ENCODE measurements at regions not wholly inside any gene's neighbourhood (a gene's known extent, or its start where the extent isn't known, plus 50 kb on each side); places are given as distances from the start of the nearest gene placed in this dataset.

GRCh38 chr22:48333323-48333763 is 1494.3 kb downstream of the BRD1 start:
- no peak for DNase-seq

DNA sequence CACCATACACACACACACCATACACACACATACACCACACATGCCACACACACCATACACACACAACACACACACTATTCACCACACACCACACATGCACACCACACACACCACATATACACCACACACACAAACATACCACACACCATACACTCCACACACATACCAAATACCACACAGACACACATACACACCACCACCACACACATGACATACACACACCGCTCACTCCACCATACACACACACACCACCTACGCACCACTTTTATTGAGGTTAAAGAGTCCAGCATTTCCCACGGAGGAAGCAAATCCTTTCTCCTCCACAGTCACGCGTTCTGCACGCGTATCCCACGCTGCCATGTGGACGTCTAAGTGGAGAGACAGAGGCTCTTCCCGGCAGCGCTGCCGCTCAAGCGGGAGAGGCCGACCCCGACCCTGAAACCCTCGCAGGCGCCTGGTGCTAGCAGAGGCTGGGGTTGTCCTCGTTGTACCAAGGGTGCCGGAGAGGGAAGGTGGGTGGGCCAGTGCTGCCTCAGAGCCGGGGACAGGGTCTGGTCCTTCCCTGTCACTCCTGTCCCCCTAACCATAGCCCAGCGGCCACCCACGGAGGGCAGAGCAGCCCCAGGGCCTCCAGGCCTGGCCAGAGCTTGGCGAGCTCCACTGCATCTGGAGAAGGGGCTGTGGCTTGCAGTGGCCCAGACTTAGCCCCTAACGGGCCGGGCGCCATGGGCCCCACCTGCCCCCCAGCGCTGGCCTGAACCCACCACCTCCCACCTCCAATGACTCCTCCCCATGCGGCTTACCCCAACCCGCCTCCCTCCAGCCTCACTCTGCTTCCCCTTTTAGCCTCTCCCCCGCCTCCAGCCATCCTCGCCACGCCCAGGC is 1495.0 kb downstream of the BRD1 start:
- no peak for DNase-seq

- no peak for DNase-seq
Observed at GRCh38 chr22:48331691-48332220, 1495.9 kb downstream of the BRD1 start.

GRCh38 chr22:48331266-48331665 is 1496.4 kb downstream of the BRD1 start:
- DNase-seq, result no peak

DNA sequence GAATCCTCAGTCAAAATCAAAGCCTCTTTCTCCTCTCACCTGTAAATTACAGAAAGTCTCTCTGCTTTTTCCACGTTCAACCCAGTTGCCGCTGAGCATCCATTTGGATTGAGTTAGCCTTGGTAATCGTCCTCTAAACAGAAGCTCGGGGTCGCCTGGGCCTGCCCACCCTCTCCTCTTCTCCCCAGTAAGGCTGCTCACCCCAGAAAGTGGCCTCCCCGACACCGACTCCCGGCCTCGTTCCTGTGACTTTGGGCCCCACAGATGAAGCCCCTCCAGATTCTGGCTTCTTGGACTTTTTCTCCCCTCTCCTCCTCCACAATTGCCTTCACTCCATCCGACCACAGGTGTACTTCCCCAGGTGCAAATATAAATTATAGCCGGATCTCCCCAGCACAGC is 1500.0 kb downstream of the BRD1 start:
- DNase-seq, result no peak

DNA sequence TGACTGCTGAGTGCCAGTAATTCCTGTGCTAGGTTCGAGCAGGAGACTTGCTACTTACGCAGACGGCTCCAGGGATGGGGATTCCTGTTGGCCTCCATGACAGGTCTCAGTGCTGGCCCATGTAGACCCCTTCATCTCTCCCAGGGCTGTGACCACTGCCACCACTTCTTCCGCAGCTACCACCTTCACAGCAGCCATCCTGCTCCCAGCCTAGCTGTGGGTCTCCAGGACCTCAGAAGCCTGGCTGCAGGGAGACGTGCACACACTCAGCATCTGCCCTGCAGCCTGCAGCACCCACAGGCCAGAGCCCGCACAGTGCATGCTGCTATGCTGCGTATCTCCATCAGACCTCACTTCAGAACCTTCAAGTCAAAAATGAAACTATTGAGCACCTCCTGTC is 1503.9 kb downstream of the BRD1 start:
- DNase-seq, result no peak

GRCh38 chr22:48322907-48323306 is 1504.8 kb downstream of the BRD1 start:
- DNase-seq, result no peak

GRCh38 chr22:48321986-48322545 is 1505.6 kb downstream of the BRD1 start:
- DNase-seq, result no peak

DNA sequence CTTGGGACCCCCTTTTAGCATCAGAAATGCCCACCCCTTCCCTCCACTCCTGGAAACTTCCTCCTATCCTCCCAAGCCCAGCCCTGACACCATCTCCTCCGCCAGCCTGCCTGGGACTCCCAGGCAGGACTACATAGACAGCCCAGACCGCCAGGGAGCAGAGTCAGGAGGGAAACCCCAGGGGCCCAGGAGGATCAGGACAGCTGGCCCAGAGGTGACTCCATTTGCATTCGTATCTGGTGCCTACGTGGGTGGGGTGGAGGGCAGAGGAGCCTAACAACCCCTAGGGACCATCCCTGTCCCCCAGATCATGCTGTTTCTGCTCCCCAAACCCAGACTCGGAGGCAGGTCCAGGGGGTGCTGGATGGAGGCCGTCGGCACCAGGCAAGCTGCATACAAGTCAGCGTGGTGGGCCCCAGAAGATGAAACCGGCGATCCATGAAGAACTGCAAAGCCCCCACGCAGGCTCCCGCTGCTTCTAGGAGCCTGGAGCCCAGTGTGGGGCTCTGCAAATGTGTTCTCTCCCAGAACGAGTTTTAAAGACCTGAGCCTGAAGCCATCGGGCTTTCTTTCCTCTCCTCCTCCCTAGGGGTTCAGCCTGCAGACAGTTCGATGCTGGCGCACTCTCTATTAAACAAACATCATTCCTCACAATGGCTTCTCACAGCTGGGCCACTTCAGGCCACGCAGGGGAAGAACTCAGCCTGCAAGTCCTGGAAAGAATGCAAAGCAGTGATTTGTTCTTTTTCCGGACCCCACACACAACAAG is 1506.8 kb downstream of the BRD1 start:
- DNase-seq, result no peak

DNA sequence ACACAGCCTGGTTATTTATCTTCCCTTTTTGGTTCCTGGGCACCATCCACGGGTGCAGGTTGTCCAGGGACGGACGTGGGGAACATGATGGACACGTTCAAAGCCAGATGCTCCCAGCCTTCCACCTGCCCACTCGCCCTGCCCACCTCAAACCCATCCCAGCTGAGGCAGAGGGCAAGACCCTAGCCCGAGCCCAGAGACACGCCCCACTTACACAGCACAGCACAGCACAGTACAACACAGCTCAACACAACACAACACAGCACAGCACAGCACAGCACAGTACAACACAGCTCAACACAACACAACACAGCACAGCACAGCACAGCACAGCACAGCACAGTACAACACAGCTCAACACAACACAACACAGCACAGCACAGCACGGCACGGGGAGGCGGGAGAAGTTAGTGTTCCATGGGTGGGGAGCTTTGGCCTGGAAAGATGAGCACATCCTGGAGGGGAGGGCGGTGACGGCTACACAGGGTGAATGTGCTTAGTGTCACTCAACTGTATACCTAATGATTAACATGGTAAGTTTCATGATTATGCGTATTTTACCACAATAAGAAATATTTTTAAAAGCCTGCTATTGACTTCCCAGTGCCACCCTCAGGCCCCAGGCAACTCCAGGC is 1507.5 kb downstream of the BRD1 start:
- no peak for DNase-seq

- no peak for DNase-seq
Observed at GRCh38 chr22:48319321-48320047, 1508.2 kb downstream of the BRD1 start.

DNA sequence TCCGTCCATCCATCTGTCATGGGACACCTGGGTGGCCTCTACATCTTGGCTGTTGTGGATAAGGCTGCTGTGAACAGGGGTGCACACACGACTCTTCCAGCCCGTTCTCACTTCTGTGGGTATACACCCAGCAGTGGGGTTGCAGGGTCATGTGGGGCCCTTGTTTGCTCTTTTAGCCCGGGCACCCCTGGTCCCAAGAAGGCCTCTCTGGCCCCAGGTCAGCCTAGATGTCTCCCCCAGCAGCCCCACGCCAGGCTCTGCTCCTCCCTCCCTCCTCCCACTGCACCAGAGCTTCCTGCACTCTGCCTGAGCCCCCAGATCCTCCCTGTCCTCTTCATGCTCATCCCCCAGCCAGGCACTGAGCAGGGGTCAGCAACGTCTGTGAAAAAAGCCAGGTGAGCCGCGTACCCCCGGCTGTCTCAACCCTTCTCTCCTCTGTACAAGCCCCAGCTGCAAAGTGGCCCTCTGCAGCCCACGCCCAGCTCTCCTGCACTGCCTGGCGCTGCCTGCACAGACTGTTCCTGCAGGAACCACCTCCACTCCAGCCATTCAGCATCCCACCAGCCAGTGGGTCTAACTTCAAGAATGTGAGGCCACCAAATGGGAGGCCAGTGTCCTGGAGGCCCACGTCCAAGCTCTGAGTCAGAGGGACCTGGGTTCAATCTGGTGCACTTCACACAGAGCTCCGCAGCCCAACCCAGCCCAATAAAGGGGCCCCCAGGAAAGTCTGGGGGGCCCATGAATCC is 1508.9 kb downstream of the BRD1 start:
- DNase-seq, result no peak

GRCh38 chr22:48318173-48318572 is 1509.5 kb downstream of the BRD1 start:
- DNase-seq, result no peak

DNA sequence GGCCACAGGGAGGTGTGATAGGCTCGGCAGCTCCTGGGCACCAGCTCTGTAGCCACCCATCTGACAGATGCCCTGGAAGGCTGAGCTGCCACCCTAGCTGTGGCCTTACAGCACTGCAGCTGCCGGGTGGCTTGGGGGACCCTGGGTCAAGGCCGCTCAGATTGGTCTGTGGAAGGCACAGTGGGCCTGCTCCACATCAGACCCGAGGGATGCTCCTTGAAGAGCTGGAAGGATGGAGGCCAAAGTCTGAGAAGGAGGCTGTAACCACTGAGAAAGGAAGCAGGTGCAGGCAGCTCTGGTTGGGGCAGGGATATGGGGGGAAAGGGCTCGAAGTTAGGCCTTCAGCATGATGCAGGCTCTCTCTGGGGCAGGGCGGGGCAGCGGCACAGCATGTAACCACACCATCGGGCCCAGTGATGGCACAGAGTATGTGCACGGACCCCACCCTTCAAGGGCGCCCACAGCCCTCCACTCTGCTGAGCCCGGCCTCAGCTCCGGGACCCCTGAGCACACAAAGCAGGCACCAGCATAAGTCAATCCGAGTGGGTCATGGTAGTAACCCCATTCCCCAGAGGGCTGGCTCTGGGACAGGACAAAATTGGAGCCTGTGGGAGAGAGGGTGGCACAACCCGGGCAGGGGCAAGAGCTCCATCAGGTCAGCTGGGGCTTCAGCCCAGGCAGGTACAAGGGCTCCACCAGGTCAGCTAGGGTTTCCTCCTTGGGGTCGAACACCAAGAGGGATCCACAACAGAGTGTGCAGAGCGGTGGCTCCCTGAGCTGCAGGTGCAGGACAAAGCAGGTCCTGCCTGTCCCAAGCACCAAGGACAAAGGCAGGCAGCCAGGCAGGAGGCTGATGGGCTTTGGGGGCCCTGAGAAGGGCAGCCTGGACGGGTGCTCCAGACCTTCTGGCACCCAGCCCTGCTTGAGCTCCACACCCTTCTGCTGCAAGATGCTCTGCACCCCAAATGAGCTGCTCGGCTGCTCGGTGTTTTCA is 1511.1 kb downstream of the BRD1 start:
- no peak for DNase-seq

GRCh38 chr22:48315439-48316256 is 1512.0 kb downstream of the BRD1 start:
- DNase-seq, result no peak

DNA sequence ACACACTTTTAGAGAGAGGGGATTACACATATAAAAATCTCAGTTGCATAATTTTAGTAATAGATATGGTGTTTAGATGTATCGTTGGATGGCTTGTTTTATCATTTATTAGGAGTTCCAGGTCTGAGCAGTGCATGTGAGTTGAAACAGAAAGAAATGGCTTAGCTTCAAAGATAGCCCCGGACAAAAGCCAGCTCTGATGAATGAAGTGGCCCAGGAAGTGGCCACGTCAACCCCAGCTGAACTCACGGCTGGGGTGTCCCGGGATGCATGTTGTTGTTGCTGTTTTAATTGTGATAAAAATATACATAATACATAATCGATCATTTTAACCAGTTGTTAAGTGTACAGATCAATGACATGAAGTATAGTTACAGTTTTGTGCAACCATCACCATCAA is 1513.6 kb downstream of the BRD1 start:
- no peak for DNase-seq

- no peak for DNase-seq
Observed at GRCh38 chr22:48313175-48313830, 1514.4 kb downstream of the BRD1 start.

DNA sequence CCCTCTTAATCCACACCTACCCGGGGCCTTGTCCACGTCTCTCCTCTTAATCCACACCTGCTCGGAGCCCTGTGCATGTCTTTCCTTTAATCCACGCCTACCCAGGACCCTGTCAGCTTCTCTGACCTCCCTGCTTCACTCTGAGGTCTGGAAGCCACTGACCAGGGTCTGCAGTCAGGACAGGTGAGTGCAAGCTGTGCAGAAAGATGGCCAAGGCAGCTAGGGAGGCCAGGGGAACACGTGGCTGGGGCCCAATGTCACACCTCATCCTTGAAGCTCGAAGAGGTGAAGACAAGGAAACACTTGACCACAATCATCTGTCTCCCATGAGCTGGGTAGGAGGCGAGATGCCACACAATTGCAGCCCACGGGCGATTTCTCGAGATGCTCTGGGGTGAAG is 1516.9 kb downstream of the BRD1 start:
- no peak for DNase-seq

GRCh38 chr22:48310289-48310688 is 1517.4 kb downstream of the BRD1 start:
- no peak for DNase-seq
